Renal cortex interstitium (tissue), 11 donors: ENCODE measurements at regions not wholly inside any gene's neighbourhood (a gene's known extent, or its start where the extent isn't known, plus 50 kb on each side); places are given as distances from the start of the nearest gene placed in this dataset.
A peak's percentile ranks its signal among the peaks of the same experiment; 100 is the strongest.

Experiments used
- DNase-seq, 11 donors: peaks; one replicate each; pipeline ENCODE4 v3.0.0-alpha.2; 2013; ENCODE audit warnings: low read depth in 9 of 11, low spot score in 4 of 11; ENCODE audit errors: extremely low read depth in 1 of 11

GRCh38 chrX:19172741-19173140 lies 50.5 kb upstream of the ADGRG2 start:
- DNase-seq: no peak

DNA sequence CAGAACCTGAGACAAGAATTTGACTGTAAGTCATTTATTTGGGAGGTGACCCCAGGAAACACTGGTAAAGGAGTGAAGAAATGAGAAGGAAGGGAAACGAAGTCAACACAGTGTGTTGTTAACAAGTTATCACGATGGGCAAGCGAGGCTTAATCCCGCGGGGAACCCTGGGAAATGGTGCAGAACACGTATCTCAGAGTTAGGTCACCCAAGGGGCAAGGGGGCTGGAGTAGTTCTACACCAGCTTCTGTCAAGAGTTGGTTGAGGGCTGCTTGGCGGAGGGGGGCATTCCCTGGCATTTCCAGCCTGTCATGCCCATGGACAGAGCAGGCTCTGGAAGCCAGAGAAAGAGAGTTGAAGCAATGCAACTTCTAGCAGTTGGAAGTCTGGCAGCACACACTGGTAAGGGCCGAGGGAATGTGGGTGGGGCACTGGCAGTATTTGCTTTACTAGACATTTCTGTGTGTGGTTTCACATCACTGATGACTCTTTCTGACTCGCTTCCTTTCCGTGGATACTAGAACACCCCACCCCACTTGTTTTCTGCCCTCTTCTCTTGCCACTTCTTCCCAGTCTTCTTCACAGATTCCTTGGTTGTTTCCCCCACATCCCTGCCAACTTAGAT lies 52.2 kb upstream of the ADGRG2 start:
- DNase-seq: no peak

DNA sequence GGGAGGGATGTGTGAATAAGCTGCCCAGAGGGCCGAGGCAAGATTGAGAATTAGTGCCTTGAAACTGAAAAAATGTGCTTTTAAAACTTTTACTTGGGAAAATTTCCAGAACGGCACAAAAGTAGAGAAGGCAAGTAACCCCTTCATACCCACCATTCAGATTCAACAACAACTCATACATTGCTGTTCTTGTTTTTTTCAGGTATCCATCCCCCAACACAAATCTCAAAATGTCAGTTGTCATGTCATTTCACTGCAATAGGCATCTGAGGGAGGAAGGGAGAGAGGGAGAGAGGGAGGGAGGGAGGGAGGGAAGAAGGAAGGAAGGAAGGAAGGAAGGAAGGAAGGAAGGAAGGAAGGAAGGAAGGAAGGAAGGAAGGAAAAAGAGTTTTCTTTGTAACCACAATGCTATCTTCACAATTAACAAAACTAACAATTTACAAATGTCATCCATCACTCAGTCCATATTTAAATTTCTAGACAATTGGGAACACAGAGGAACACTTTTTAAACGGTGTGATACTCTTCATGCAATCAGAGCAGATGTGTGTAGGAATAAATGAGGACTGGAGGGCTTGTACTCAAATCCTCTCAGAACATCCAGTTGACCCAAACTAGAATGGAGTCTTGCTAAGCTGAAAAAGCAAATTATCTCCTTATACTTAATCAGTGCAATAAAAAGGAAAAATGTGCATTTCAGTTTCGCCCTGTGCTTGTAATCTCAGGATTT lies 54.8 kb upstream of the ADGRG2 start:
- DNase-seq: no peak

DNA sequence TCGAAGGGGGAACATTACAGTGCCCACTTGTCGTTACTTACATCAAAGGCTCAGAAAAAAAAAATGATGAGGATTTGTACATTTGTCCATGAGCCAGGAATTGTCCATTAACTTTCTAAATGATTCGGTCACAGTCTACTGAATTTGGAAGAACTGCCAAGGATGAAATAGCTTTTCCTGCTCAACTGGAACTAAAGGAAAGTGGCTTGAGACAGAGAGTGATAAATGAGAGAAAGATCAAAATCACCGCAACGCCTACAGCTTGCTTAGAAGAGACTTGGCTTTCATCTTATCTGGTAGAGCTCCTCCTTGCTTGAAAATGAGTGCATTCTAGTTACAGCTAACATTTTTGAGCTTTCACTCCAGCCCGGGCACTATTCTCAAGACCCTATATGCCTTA lies 55.5 kb upstream of the ADGRG2 start:
- DNase-seq: peak in 10 of 11 donors; percentile 15 to 70 (median 42)

DNA sequence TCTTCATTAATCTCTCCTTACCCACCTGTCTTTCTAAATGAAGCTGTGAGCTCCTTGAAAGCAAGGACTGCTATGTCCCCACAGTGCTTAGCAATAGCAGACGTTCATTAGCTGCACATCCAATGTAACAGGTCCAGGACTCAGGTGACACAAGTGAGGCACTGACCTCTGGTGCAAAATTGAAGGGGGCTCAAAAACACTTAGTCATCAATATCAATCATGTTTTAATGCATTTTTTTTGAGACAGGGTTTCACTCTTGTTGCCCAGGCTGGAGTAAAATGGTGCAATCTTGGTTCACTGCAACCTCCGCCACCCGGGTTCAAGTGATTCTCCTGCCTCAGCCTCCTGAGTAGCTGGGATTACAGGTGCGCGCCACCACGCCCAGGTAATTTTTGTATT lies 56.1 kb upstream of the ADGRG2 start:
- DNase-seq: no peak

DNA sequence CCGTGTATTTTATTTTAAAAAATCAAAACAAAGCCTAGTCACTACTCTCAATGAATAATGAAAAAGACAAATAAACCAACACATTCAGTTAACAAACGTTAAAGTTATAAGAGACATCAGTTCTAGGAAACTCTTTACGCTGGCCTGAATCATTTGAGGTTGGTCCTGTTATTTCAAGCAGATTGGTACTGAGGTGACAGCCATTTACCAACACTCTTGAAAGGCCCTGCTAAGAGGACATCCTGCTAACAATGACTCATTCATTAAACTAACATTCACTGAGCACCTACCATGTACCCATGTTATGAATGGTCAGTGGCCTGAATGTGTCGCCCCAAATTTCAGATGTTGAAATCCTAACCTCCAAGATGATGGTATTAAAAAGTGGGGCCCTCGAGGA lies 57.1 kb upstream of the ADGRG2 start:
- no peak for DNase-seq

DNA sequence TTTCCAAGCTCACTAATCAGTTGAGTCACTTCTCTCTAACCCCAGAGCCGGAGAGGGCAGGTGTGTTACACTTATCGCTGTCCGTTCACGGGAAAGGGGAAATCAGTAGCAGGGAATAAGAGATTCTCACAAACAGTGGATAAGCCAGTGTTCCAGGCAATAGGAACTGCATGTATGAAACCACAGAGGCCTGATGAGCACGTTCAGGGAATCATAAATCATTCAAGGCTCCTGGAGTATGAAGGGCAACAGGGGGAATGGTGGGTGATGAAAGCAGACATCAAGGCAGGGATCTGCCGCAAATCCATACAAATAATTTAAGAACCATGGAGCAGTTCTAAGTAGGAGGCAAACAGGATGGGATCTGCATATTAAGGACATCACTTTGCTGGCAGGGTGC lies 59.1 kb upstream of the ADGRG2 start:
- no peak for DNase-seq

DNA sequence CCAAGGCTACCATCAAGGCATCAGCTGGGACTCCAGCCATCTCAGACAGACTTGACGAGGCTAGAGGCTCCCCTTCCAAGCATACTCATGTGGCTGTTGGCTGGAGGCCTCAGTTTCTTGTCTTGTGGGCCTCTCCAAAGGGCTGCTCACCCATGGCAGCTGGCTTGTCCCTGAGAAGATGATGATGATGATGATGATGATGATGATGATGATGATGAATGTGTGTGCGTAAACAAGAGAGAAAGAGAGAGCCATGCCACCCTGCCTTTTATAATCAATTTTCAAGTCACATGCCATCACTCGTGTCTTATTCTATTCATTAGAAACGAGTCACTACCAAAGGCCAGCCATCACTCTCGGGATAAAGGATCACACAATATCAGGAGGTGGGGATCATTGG lies 60.5 kb upstream of the ADGRG2 start:
- DNase-seq: no peak

DNA sequence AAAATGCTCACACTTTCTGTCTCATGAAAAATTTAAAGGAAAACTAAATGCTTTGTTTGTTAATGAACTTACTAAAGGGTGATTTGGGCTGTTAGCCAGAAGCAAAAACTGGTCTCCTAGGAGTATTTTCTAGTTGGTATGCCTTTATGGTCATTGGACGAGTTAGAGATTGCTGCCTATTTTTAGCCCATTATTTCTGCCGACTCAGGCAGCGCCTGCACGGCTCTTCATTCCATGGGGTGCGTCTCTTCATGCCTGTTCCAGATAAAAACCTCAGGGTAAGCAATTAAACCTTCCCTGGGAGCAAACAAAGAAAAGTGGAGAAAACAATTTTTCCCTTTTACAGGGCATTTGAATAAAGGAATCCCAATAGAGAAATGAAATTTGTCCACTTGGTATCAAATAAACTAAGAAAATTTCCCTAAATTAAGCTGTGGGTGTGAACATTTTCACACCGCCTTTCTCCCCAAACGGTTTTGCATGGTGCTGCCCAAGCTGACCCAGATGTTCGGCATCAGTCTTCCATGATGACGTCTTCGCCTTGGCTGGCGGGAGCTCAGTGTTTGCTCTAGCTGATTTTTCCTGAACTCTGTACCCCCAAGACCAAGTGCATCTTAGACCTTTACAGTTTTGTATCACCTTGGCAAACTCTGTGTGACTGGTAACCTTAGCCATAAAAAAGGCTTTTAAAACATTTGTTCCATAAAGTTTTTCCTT lies 61.7 kb upstream of the ADGRG2 start:
- peak in 1 of 11 donors; percentile 21 for DNase-seq

GRCh38 chrX:19188566-19188965 lies 66.3 kb upstream of the ADGRG2 start:
- no peak for DNase-seq

DNA sequence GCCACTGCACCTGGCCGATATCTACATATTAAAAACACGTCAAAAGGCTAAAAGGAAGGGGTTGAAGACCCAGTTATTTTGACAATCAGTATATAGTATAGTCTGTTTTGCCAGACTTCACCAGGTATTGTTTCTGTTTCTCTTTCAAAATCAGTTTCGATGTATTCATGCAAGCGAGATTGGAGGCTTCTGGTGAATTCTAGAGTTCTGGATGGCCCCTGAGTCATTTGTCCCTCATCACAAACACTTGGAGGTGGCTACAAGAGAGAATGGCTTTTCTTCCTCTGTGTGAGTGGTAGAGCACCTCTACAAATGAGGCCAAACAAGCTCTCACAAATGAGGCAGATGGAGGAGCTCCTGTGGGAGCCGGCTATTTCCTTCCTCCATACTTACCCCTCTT lies 68.6 kb upstream of the ADGRG2 start:
- no peak for DNase-seq

DNA sequence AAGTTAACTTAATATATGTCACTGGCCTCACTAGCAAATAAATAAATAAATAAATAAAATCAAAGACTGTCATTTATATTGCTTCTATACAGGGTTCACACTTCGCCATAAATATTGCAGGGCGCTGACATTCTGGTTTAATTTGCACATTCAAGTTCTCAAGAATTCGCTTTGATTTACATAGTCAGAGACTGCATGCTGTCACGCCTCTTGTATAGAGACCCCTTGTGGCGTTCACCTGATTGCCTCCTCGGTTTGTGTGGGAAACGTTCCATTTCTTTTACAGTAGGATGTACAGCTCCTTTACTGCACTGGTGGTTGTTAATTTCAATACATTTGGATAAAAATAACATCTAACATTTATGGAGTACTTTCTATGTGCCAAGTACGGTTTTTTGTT lies 71.3 kb upstream of the ADGRG2 start:
- no peak for DNase-seq

- no peak for DNase-seq
Observed at GRCh38 chrX:19194285-19195242, 72.3 kb upstream of the ADGRG2 start.

GRCh38 chrX:19195243-19195610 lies 73.0 kb upstream of the ADGRG2 start:
- DNase-seq: no peak

GRCh38 chrX:19198473-19198872 lies 76.2 kb upstream of the ADGRG2 start:
- DNase-seq: no peak

DNA sequence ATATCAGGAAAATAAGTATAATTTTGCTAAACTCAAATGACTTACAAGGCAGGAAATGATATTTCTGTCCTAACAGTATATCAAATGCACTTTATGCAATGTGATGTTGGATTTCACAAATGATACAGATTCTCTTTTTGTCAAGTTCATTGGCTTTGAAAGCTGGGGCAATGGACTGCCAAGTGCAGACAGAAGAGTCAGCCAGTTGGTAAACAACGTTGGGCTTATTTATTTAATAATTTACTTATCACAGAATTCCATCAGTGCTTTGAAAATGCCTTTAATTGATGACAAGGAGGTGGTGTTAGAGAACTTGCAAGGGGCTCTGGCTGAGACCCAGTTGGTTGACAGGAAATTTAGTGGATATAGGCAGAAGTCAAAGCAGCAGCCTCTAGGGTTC lies 79.9 kb upstream of the ADGRG2 start:
- DNase-seq: no peak

DNA sequence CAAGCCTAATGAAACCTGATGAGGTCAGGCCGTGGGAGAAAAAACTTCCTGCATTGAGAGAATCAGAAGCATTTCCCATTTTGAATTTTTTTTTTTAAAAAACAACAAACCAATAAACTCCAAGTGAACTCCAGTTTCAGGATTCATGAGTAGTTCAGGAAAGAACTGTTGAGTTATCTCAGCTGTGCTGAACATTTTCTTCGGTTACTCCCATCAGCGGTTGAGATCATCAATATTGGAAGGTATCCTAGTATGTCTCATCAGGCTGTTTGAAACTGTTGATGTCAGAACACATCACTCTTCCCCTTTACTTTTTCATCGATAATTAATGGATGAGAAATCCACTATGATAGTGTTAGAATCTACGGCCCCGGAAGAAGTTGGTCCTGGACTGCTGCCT lies 82.4 kb upstream of the ADGRG2 start:
- peak in 1 of 11 donors; percentile 17 for DNase-seq

DNA sequence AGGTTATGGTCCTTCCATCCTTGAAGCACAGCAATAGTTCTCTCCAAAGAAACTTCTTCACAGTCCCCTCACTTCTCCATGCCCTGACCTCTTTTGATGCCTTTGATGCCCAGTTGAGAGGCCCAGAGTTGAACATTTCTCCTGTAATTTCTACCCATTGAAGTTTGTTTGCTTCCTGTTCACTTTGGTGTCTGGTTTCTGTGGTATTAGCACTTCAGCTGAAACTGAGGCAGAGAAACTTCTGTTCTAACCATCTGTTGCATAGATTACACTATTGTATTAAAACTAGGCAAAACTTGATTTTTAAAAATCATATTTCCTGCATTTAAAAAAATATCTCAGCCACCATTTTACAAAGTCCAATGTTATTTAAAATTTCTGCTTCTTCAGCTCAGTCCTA lies 89.8 kb upstream of the ADGRG2 start:
- no peak for DNase-seq

GRCh38 chrX:19213610-19214152 lies 91.4 kb upstream of the ADGRG2 start:
- no peak for DNase-seq
